ENCODE measurements at regions not wholly inside any gene's neighbourhood (a gene's known extent, or its start where the extent isn't known, plus 50 kb on each side); places are given as distances from the start of the nearest gene placed in this dataset.
"Not testable (repeated sequence)": the region's sequence is repeated elsewhere in the genome, so short reads cannot be mapped to it uniquely, and the experiment has no call there.

GRCh38 chr2:140178234-140178633 lies 1398.0 kb upstream of the NXPH2 start:
- no peak for DNase-seq

- DNase-seq = no peak
Measured at GRCh38 chr2:140177086-140177485, 1396.9 kb upstream of the NXPH2 start.

GRCh38 chr2:140173790-140174189 lies 1393.6 kb upstream of the NXPH2 start:
- DNase-seq = no peak

- DNase-seq = no peak
Measured at GRCh38 chr2:140164449-140164848, 1384.3 kb upstream of the NXPH2 start.

DNA sequence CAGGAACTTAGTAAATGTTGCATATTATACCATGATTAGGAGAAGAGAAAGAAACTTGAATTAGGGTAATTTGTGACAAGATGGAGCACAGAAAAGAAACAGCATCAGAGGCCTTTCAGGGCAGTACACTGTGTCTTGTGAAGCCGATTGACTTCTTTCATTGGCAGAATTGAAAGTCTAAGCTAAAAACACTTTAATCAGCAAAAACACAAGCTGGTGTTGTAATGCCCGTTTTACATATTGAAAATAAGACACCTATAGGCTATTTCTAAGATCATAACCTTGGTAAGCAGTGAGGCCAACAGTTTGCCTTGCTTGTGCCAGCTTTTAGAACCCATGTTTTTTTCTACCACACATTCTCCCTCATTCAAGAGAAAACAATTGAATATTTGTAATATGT lies 1378.1 kb upstream of the NXPH2 start:
- no peak for DNase-seq

- no peak for DNase-seq
Measured at GRCh38 chr2:140157816-140158215, 1377.6 kb upstream of the NXPH2 start.

DNA sequence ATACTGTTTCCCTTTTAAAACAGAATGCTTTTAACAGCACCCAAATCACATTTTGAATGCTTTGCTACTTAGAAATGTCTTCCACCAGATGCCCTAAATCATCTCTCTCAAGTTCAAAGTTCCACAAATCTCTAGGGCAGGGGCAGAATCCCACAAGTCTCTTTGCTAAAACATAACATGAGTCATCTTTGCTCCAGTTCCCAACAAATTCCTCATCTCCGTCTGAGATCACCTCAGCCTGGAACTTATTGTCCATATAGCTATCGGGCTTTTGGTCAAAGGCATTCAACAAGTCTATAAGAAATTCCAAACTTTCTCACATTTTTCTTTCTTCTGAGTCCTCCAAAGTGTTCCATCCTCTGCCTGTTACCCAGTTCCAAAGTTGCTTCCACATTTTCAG lies 1374.5 kb upstream of the NXPH2 start:
- DNase-seq = no peak

GRCh38 chr2:140154271-140154670 lies 1374.1 kb upstream of the NXPH2 start:
- no peak for DNase-seq

GRCh38 chr2:140144611-140145010 lies 1364.4 kb upstream of the NXPH2 start:
- no peak for DNase-seq

- no peak for DNase-seq
Measured at GRCh38 chr2:140138736-140139135, 1358.5 kb upstream of the NXPH2 start.

GRCh38 chr2:140136861-140137260 lies 1356.7 kb upstream of the NXPH2 start:
- no peak for DNase-seq

GRCh38 chr2:140136366-140136765 lies 1356.2 kb upstream of the NXPH2 start:
- no peak for DNase-seq

GRCh38 chr2:140128909-140129308 lies 1348.7 kb upstream of the NXPH2 start:
- DNase-seq = no peak

GRCh38 chr2:140122001-140122400 lies 1341.8 kb upstream of the NXPH2 start:
- DNase-seq = no peak

DNA sequence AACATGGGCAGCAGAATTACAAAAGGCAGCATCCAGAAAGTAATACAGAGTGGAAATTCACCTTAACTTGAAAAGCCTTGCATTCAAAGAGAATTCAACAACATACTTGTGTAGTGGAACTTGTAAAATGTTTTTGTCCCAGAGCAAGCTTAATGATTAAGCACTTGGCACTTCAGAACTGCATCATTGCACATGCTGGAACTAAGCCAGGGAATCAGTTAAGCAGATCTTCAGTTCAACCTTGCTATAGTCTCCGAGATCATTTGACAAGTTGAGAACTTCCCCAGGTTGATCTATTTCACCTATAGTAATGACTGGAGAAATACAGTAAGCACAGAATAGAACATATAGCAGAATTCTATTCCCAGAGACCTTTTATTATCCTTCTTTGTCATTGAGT lies 1337.2 kb upstream of the NXPH2 start:
- DNase-seq = no peak

- DNase-seq = no peak
Measured at GRCh38 chr2:140108706-140109475, 1328.7 kb upstream of the NXPH2 start.

DNA sequence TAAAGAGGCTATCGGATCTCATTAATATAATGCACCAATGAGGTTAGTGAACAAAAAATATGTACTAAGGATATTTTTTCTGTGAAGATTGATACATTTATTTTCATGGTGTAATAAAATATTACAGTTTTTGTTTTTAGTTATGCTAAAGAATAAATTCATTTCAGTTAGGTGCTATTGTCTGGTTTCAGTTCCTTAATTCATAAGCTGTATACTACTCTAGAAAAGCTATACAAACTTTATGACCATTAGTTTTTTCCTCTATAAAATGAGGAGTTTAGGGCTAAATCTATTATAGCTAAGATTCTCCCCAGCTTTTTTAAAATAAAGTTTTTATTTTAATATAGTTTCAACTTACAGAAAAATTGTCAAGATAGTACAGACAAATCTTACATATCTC lies 1311.7 kb upstream of the NXPH2 start:
- no peak for DNase-seq

GRCh38 chr2:140086964-140087363 lies 1306.8 kb upstream of the NXPH2 start:
- DNase-seq = no peak

GRCh38 chr2:140085674-140086073 lies 1305.5 kb upstream of the NXPH2 start:
- DNase-seq = no peak

GRCh38 chr2:140079038-140079437 lies 1298.8 kb upstream of the NXPH2 start:
- no peak for DNase-seq

GRCh38 chr2:140076164-140076563 lies 1296.0 kb upstream of the NXPH2 start:
- DNase-seq = no peak

DNA sequence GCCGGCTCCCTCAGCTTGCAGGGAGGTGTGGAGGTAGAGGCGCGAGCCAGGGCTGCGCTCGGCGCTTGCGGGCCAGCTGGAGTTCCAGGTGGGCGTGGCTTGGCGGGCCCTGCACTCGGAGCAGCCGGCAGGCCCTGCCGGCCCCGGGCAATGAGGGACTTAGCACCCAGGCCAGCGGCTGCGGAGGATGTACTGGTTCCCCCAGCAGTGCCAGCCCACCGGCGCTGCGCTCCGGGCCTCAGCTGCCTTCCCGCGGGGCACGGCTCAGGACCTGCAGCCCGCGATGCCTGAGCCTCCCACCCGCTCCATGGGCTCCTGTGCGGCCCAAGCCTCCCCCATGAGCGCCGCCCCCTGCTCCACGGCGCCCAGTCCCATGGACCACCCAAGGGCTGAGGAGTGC lies 1293.6 kb upstream of the NXPH2 start:
- not testable (repeated sequence) for DNase-seq

DNA sequence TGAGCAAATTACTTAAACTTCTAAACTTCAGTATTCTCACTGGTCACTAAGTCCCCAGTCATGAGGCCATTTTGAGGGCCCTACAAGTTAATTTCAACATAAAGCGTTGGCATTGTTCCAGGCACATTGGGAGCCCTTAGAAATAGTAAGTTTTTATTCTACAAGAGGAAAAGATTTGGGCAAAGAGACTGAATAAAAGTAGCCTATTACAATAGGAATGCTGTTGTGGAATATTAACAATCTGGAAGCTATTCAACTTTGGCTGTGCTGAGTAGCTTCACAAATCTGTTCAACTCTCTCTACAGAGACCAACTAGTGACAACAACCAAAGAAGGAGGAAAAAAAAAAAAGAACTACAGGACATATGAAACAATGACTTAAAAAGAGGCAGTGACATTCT lies 1287.5 kb upstream of the NXPH2 start:
- DNase-seq = no peak

DNA sequence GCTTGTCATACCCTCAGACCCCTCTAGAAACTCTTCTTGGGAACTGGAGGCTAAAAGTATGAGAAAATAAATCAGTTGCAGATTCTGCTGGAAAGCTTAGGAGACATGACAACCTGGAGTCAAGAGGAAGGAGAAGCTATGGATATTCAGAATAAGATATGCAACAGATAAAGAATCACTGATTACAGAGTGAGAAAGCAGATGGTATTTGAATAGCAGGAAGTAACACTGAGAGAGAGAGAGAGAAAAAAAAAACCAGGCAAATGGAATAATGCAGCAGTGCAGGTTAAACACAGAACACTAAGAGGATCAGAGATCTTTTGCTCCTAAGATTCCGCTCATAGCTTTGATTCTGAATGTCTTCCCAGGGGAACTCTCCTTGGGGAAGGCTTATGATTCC lies 1284.1 kb upstream of the NXPH2 start:
- no peak for DNase-seq

DNA sequence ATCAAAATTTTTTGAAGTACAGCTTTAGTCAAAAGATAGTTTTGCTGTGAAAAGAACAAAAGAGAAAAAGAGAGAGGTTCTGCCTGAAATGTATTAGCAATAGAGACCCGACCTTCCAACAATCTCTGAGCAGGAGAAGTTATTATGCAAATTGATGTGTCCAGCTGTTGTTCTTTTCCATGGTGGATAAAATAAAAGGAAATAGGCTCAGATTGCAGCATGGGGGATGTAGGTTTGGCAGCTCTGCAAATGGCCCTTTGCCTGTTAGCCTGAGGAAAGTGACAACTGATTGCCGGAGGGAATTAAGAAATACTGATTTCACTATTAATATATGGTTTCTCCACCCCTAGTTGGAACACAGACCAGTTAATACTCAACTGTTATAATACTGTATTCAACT lies 1283.2 kb upstream of the NXPH2 start:
- no peak for DNase-seq
